Umbilical cord (tissue), 1 donor: ENCODE measurements at regions not wholly inside any gene's neighbourhood (a gene's known extent, or its start where the extent isn't known, plus 50 kb on each side); places are given as distances from the start of the nearest gene placed in this dataset.

Experiments
- DNase-seq: peaks from one replicate; pipeline ENCODE4 v3.0.0-alpha.2; 2015; ENCODE audit warnings: low spot score

DNA sequence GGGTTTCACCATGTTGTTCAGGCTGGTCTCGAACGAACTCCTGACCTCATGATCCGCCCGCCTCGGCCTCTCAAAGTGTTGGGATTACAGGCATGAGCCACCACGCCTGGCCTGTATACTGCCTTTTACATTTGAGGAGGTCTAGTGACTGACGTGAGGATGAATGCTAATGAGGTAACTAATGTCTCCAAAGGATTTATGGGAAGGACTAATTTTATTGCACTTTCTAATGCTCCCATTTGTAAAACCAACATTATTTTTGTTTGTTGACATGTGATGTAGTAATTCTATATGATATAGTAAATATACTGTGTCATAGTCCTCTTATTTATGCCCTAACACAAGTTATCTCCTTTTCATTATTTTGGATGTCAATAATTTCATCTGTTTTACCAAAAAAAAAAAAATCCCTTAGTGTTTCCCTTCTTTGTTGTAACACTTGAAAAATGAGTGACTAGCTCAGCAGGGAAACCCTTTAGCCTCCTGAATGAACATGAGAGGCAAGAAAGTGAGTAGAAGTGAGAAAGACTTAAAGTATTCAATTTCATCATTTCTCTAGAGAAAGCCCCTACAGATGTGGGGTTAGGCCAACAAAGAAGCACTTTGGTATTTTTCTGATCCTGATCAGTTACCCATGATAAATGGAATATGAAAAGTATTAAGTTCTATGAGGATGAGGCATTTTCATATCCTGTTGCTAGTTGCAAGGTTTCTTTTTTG lies 596.9 kb upstream of the PCDH15 start:
- no peak for DNase-seq

DNA sequence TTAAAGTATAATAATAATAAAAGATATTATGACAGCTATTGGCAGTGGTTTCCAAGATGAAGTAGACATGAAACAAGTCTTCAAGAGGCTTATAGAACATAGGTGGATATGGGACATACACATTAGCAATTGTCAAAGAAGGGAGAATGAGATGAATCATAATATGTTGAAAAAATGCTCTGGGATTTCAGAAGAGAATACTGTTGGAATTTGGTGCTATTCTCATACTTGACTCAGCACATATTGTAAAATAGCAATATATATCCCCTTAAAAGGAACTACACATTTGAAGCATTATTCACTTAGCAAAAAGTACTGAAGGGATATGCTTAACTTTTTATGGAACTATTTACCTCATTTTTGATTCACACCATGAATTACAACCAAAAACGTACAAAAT lies 577.2 kb upstream of the PCDH15 start:
- no peak for DNase-seq

DNA sequence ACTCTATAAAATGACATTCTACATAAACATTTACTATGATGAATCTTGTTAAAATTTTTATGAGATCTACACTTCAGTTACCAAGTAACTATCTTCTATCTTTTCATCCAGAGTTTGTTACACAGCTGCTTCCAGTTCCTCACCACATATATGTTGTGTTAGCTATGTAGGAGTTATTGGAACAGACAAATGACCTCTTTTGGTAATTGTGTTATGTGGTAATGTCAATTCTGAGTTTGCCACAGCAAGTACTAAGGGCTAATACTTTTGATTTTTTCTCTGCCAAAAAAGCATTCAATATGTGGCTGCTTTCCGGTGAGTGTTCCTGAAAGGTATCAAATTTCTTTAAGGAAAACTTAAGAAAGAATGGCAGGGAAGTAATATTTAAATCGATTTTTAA lies 573.9 kb upstream of the PCDH15 start:
- no peak for DNase-seq

DNA sequence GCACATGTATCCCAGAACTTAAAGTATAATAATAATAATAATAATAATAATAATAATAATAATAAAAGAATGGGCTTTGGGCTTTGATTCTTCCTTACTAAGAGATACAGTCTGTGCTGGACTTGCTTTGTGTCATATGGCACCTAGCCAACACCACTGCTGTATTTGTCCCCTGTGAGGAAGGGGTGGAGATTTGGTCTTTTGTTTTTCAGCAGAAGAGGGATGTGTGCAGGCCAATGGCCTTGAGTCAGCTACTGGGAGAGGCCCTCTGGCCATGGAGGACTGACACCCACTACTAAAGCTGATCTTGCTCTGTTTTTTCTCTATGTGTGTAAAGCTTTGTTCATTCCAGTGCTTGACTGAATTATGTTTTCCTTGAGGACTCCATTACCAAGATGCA lies 573.0 kb upstream of the PCDH15 start:
- no peak for DNase-seq

GRCh38 chr10:55369670-55370420 lies 568.8 kb upstream of the PCDH15 start:
- DNase-seq, result peak; percentile 55

DNA sequence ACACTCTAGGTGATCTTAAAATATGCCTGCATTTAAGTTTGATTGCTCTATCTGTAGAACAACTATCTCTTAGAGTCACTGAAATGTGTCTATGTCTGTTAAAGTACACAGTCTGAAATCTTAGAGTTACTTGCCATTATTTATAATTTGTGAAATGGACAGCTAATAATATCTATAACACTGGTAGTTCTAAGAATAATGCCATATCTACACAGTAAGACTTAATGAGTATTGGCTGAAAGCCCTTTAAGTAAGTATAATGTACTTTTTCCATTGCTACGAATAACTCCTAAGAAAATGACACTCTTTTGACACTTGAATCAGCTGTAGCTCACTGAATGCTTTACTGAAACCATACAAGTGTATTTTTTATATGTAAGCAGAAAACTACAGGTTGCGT lies 567.4 kb upstream of the PCDH15 start:
- DNase-seq, result no peak

DNA sequence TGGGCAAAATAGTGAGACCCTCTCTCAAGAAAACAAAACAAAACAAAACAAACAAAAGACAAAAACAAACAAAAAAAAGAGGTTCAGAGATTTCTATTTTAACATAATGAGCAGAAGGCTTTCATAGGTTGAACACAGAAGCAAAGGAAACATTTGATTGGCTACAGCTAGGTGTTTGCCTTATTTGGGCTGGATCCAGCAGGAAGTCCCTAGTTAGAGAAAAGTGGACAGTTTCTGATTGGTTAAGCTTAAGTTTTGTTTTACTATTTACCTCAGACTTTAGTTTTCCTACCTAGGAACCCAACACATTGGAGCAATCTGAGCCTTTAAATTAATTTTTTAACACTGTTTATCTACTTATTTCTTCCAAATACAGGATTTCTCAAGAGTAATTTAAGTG lies 566.5 kb upstream of the PCDH15 start:
- DNase-seq, result no peak

DNA sequence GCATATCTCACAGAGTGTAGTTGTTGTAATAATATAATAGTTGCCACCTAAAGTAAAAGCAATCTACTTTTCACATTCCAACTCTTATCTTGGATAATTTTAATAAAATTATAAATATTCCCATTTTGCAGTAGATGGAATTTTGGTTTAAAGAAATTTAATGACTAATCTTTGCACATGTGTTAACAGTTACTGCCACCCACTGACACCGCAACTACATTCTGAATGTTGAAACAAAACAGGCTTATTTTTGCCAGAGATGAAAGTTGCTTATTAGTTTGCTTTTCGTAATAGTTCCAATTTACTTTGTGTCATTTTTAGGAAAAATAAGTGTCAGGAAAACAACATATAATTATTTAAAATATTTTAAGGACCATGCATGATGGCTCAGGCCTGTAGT lies 557.5 kb upstream of the PCDH15 start:
- no peak for DNase-seq

GRCh38 chr10:55353414-55353813 lies 552.4 kb upstream of the PCDH15 start:
- DNase-seq, result no peak

DNA sequence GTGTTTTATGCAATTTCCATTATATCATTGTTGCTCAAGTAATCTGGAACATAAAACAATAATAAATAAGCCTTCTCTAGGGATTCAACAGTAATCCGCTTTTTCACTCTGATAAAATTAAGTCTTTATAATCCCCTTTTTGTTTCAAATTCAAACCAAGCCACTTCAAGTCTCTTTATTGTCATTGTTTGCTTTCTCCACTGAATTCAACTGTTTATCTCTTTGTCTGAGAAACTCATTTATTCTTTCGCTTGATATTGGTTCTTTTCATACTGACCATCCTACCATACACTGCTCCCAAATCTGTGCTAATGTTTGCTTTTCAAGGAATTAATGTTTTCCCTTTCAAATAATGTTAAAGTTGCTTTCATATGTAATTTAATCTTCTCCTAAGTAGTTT lies 550.4 kb upstream of the PCDH15 start:
- DNase-seq, result no peak

DNA sequence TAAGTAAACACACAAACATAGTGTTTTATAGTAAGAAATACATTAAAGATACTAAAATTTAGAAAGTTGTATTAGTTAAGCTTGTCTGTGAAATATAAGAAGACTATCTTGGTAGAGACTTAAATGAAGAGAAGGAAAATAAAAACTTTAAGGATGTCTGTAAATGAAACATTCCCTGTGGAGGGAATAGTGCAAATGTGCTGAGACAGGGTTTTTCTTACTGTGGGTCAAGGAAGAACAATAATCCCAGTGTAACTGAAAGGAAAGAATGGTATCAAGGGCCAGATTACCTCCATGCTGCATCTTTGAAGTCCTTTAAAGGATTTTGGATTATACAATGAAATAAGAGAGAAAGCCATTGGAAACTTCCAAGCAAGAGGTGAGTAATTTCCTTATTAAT lies 547.5 kb upstream of the PCDH15 start:
- DNase-seq, result no peak

DNA sequence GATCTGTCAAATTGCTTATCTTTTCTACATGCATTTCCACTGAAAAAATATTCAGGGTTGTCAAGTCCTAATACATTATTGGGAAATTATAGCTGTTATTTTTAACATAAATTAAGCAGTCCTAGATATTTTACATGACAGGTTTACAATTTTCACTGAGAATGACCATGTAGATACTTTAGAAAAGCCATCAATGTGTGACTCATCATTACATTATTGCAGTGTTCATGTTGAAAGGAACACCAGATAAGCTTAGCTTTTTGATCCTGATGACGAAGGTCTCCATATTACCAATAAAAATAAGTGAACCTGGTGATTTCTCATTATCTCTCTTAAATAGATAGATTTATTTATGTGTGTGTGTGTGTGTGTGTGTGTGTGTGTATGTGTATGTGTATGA lies 529.5 kb upstream of the PCDH15 start:
- DNase-seq, result peak; percentile 90

DNA sequence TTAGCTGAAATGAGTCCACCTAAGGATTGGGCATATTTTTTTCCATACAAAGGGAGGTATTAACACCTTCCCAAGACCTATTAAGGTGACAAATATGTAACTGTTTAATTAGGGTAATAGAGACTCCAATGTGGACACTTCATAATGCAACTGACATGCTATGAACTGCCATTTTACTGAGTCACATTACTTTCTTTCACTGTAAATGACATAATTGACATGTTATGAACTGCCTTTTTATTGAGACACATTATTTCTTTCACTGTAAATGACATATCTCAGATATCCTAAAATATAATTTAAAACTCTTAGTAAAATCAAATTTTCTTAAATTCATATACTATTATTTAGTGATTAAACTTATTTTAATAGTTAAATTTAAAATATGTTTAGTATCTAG lies 528.8 kb upstream of the PCDH15 start:
- DNase-seq, result no peak

DNA sequence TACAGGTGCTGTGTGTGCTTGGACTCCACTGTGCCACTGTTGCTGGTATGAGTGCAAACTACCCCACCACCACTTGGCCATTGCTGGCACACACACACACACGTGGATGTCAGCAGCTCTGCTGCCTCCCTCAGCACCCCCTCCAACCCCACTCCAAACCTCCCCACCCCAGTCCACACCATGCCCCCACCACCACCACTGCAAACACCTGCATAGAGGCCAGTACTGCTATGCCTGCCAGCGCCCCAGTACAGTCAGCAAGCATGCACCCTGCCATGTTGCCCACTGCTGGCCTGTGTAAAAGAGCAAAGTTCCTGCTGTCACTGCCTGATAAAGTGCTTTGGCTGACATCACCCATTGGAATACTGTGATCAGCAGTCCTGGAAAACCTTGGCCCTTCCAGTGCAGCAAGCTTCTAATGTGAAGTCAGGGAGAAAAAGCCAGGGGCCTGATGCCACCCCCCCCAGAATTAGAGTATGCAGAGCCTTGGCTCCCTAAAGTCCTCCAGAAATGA lies 519.2 kb upstream of the PCDH15 start:
- no peak for DNase-seq

- no peak for DNase-seq
Measured at GRCh38 chr10:55311848-55312635, 511.0 kb upstream of the PCDH15 start.

- no peak for DNase-seq
Measured at GRCh38 chr10:55310143-55310542, 509.1 kb upstream of the PCDH15 start.

- DNase-seq, result no peak
Measured at GRCh38 chr10:55305285-55305684, 504.3 kb upstream of the PCDH15 start.

DNA sequence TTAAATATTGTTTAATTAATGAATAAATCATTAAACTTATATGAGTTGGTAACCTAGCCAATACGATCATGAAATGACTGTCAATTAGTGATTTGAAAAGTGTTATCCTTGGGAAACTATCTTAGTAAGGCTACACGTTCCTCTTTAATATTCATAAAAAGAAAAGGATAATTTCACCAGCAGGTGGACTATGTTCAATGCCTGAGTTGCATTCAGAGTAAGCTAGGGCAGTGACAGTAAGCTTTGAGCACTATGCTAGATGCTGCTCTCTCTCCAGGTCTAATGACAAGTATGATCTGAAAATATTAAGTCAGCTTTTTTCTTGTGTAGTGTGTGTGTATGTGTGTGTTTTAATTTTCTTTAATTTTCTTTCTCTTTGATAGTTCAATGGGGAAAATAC lies 486.3 kb upstream of the PCDH15 start:
- no peak for DNase-seq

DNA sequence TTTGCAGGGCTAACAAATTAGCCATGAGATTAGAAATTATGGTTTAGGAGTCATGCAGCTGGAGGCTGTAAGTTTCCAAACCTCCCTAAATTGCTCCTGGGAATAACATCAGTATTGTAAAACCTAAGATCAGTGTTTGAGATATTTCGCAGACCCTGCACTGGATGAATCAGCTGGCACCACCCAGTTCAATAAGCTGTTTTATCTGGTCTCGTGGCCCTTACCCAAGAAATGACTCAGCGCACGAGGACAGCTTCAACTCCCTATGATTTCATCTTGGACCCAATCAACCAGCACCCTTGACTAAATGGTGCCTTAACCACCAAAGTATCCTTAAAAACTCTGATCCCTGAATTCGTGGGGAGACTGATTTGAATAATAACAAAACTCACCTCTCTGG lies 482.0 kb upstream of the PCDH15 start:
- DNase-seq, result peak; percentile 53

DNA sequence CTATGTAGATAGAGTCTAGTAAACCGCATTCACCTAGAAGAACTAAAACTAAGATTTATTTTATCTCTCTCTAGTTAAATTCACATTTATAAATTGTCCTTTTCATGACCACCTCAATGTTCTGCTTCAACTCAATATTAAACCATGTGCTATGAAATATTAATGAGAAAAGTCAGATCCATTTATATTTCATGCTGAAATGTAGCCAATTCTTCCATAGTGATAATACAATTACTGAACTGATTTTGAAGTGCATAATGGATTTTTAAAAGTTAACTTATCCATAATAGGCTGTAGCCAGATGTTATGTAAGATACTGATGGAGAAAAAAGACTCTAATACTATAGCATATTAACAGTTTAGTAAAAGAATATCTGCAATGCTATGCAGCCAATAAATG lies 479.7 kb upstream of the PCDH15 start:
- DNase-seq, result no peak

DNA sequence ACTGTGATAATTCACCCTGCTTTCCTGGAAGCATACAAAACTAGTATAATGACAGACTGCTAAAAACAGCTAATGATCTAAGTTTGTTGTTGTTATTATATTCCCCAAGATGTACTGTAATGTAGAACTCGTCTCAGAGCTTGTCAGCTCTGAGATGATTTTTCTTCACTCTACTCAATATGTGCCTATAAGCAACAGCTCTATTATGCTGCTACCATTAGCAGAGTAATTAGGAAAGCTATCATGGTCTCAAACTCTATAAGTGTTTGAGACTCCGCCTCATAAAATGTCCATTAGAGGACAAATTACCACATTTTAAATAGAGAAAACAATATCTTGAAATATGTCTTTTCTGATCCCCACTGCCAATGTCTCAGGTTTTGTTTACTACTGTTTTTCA lies 476.5 kb upstream of the PCDH15 start:
- no peak for DNase-seq

DNA sequence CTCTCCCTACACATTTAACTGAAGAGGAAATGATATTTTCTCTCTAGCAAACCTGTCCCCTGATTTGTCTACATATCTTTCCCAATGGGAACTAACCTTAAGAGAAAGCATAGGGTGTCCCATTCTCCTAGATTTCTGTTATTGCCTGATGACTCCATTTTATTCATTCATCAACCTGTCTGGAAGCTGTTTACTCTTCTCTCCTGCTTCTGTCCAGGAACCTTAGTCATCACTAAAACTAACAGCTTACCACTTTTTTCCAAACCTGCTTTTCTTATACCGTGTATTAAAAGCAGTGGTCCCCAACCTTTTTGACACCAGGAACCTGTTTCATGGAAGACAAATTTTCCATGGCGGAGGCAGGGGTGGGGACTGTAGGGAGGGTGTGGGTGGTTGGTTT lies 473.3 kb upstream of the PCDH15 start:
- no peak for DNase-seq

DNA sequence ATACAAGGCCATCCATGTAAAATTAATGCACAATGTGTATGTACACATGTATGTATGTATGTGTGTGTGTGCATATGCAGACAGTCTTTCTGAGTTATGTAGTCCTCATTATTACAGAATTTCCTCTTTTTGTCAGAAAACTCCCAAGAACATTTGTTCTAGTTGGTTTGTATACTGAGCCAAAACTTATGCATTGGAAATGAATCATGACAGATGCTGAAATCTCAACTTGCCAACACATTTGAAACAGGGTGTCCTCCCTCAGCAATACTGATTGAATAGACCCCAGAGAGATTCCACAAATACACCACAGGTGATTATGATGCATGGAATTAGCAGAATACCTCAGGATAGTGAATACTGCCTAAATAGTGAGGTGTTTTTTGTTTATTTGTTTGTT lies 472.9 kb upstream of the PCDH15 start:
- no peak for DNase-seq
